BE2C (cell line): ENCODE measurements at regions not wholly inside any gene's neighbourhood (a gene's known extent, or its start where the extent isn't known, plus 50 kb on each side); places are given as distances from the start of the nearest gene placed in this dataset.

Experiments
- DNase-seq: peaks from one replicate; pipeline ENCODE4 v3.0.0-alpha.2; 2020
- H3K27me3 ChIP-seq: fragments of 250-450 bp; sonication (Bioruptor Pico); 2 replicates; pipeline ENCODE4 v1.5.1; 2020; ENCODE audit warnings: mild to moderate bottlenecking
- H3K36me3 ChIP-seq: fragments of 250-450 bp; sonication (Bioruptor Pico); 2 replicates; pipeline ENCODE4 v1.5.1; 2020; ENCODE audit warnings: mild to moderate bottlenecking
- H3K4me1 ChIP-seq: fragments of 250-450 bp; sonication (Bioruptor Pico); 2 replicates; pipeline ENCODE4 v1.5.1; 2020
- H3K4me3 ChIP-seq: 2 replicates; pipeline ENCODE4 v1.5.1; 2011; ENCODE audit warnings: low read depth, low read length
- H3K9me3 ChIP-seq: fragments of 250-450 bp; sonication (Bioruptor Pico); 2 replicates; pipeline ENCODE4 v1.5.1; 2020
- TF ChIP-seq, protein P1 (sequence below): IDR thresholded peaks from 2 replicates; pipeline ENCODE4 v1.5.1; 2012; ENCODE audit warnings: mild to moderate bottlenecking, low read depth, low read length

GRCh38 chr11:130692220-130692619, 224.1 kb downstream of the SNX19 start:
- H3K4me1 ChIP-seq, result no peaks in the 10 kb centered on the region
- peaks cover 10% of the 10 kb centered on the region; the same call in 1 of the 2 replicates for H3K27me3 ChIP-seq
- TF ChIP-seq, protein P1, sequence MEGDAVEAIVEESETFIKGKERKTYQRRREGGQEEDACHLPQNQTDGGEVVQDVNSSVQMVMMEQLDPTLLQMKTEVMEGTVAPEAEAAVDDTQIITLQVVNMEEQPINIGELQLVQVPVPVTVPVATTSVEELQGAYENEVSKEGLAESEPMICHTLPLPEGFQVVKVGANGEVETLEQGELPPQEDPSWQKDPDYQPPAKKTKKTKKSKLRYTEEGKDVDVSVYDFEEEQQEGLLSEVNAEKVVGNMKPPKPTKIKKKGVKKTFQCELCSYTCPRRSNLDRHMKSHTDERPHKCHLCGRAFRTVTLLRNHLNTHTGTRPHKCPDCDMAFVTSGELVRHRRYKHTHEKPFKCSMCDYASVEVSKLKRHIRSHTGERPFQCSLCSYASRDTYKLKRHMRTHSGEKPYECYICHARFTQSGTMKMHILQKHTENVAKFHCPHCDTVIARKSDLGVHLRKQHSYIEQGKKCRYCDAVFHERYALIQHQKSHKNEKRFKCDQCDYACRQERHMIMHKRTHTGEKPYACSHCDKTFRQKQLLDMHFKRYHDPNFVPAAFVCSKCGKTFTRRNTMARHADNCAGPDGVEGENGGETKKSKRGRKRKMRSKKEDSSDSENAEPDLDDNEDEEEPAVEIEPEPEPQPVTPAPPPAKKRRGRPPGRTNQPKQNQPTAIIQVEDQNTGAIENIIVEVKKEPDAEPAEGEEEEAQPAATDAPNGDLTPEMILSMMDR, result no peak

DNA sequence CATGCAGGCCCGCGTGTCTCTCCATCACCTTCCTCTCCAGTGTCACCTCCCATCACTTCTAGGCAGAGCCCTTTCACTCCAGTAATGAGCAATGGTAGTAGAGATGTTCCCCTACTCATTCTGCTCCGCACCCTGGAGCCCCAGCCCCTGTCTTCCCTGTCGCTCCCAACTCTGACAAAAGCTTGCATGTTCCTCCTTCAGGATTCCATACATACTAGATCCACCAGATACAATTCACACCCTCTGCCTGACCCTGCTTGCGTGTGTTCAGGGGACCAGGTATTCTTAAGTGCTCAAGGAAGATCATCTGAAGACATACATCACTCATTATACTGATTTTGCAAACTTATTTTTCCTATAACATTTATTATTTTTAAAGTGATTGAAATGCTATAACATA, 222.7 kb downstream of the SNX19 start:
- no peak overlapping the region for H3K4me3 ChIP-seq
- peaks cover 10% of the 10 kb centered on the region; the same call in 1 of the 2 replicates for H3K27me3 ChIP-seq
- H3K9me3 ChIP-seq, result no peaks in the 10 kb centered on the region
- no peaks in the 10 kb centered on the region for H3K4me1 ChIP-seq
- no peak for DNase-seq
- TF ChIP-seq, protein P1, result no peak
- H3K36me3 ChIP-seq, result no peaks in the 10 kb centered on the region

More at GRCh38 chr11:130692220-130692619, 224.1 kb downstream of the SNX19 start:
- no peak overlapping the region for H3K4me3 ChIP-seq
- no peaks in the 10 kb centered on the region for H3K9me3 ChIP-seq
- DNase-seq, result no peak
- no peaks in the 10 kb centered on the region for H3K36me3 ChIP-seq

- no peak for DNase-seq
- H3K4me3 ChIP-seq, result no peak overlapping the region
- peaks cover 10% of the 10 kb centered on the region; the same call in 1 of the 2 replicates for H3K27me3 ChIP-seq
- TF ChIP-seq, protein P1, result no peak
- no peaks in the 10 kb centered on the region for H3K9me3 ChIP-seq
- no peaks in the 10 kb centered on the region for H3K4me1 ChIP-seq
- H3K36me3 ChIP-seq, result no peaks in the 10 kb centered on the region
Measured at GRCh38 chr11:130694488-130695045, 221.7 kb downstream of the SNX19 start.

GRCh38 chr11:130698174-130698573, 218.1 kb downstream of the SNX19 start:
- Histone ChIP-seq H3K4me3 (no peak overlapping the region), H3K36me3 (no peaks in the 10 kb centered on the region), H3K4me1 (no peaks in the 10 kb centered on the region), H3K9me3 (no peaks in the 10 kb centered on the region), H3K27me3 (peaks cover 7% of the 10 kb centered on the region; the same call in 1 of the 2 replicates)
- DNase-seq, result no peak
- TF ChIP-seq, protein P1, result no peak

DNA sequence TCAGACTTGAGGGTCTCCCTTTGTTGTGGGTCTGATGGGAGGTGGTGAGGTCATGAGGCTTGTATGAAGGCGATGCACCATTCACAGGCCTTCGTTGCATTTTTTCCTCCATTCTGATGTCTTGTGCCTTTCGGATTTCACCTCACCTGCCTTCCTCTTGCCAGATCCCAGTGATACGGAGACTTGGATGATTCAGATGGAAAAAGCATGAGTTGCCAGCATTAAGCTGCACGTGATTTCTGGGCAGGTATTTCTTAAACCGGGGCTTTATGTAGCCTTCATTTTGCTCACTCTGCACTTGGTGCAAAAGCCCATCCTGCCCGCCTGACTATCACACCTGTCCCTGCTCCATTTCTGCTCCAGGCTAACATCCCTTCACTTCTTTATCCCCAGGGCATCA, 216.7 kb downstream of the SNX19 start:
- DNase-seq, result no peak
- TF ChIP-seq, protein P1, result no peak
- H3K9me3 ChIP-seq, result no peaks in the 10 kb centered on the region
- no peaks in the 10 kb centered on the region for H3K36me3 ChIP-seq
- H3K27me3 ChIP-seq, result peaks cover 3% of the 10 kb centered on the region; the same call in 1 of the 2 replicates
- H3K4me3 ChIP-seq, result no peak overlapping the region
- no peaks in the 10 kb centered on the region for H3K4me1 ChIP-seq

GRCh38 chr11:130700092-130700491, 216.2 kb downstream of the SNX19 start:
- no peak overlapping the region for H3K4me3 ChIP-seq
- H3K4me1 ChIP-seq, result no peaks in the 10 kb centered on the region

More at GRCh38 chr11:130700092-130700491, 216.2 kb downstream of the SNX19 start:
- peaks cover 3% of the 10 kb centered on the region; the same call in 1 of the 2 replicates for H3K27me3 ChIP-seq
- no peaks in the 10 kb centered on the region for H3K9me3 ChIP-seq
- H3K36me3 ChIP-seq, result no peaks in the 10 kb centered on the region
- no peak for DNase-seq
- TF ChIP-seq, protein P1, result no peak
